Liver (tissue), 7 donors: ENCODE measurements at regions not wholly inside any gene's neighbourhood (a gene's known extent, or its start where the extent isn't known, plus 50 kb on each side); places are given as distances from the start of the nearest gene placed in this dataset.

Experiments used
- DNase-seq: peaks from one replicate; pipeline ENCODE4 v3.0.0-alpha.2; 2017; ENCODE audit warnings: low spot score
- H3K27ac ChIP-seq, 2 donors: one replicate each; pipeline ENCODE4 v1.7.0; 2013; ENCODE audit warnings: inconsistent platforms in 2 of 2, low read length in 2 of 2, control low read depth in 1 of 2, low read depth in 1 of 2, mild to moderate bottlenecking in 1 of 2
- H3K27me3 ChIP-seq, 4 donors: one replicate each; pipeline versions ENCODE4 v1.6.1 to v1.7.0; 2013; ENCODE audit warnings: low read length in 3 of 4, inconsistent platforms in 1 of 4, mild to moderate bottlenecking in 1 of 4, moderate library complexity in 1 of 4; ENCODE audit not compliant: control insufficient read depth in 4 of 4, insufficient read depth in 4 of 4
- H3K36me3 ChIP-seq, 4 donors: one replicate each; pipeline versions ENCODE4 v1.6.1 to v1.7.0; 2013; ENCODE audit warnings: low read length in 3 of 4, mild to moderate bottlenecking in 3 of 4, low read depth in 1 of 4, moderate library complexity in 1 of 4; ENCODE audit not compliant: control insufficient read depth in 4 of 4, insufficient read depth in 3 of 4
- H3K4me1 ChIP-seq, 4 donors: one replicate each; pipeline versions ENCODE4 v1.6.1 to v1.7.0; 2013; ENCODE audit warnings: low read length in 3 of 4, mild to moderate bottlenecking in 3 of 4, moderate library complexity in 1 of 4; ENCODE audit not compliant: control insufficient read depth in 4 of 4, insufficient read depth in 4 of 4
- H3K4me3 ChIP-seq, 3 donors: one replicate each; pipeline versions ENCODE4 v1.6.1 to v1.7.0; 2013; ENCODE audit warnings: low read length in 3 of 3, control low read depth in 1 of 3, low read depth in 1 of 3, mild to moderate bottlenecking in 1 of 3
- H3K9ac ChIP-seq, 2 donors: one replicate each; pipeline ENCODE4 v1.7.0; 2013; ENCODE audit warnings: low read length in 2 of 2, mild to moderate bottlenecking in 2 of 2, moderate library complexity in 2 of 2, control low read depth in 1 of 2, low read depth in 1 of 2
- H3K9me3 ChIP-seq, 4 donors: one replicate each; pipeline versions ENCODE4 v1.6.1 to v1.7.0; 2013; ENCODE audit warnings: low read length in 3 of 4; ENCODE audit not compliant: control insufficient read depth in 4 of 4
- FOXA1 ChIP-seq: IDR thresholded peaks from 2 replicates; pipeline ENCODE4 v1.6.1; 2016; ENCODE audit warnings: antibody characterized with exemption
- GABPA ChIP-seq, 2 donors: IDR thresholded peaks in 1 of 2; conservative IDR thresholded peaks in 1 of 2; 2 replicates each; pipeline ENCODE4 v1.6.1; 2016; ENCODE audit warnings: antibody characterized with exemption in 2 of 2, mild to moderate bottlenecking in 1 of 2, moderate library complexity in 1 of 2
- HNF4A ChIP-seq, 2 donors: conservative IDR thresholded peaks; 2 replicates each; pipeline ENCODE4 v1.6.1; 2016; ENCODE audit warnings: antibody characterized with exemption in 2 of 2, mild to moderate bottlenecking in 2 of 2
- JUND ChIP-seq, 2 donors: IDR thresholded peaks; 2 replicates each; pipeline ENCODE4 v1.6.1; 2016; ENCODE audit warnings: antibody characterized with exemption in 2 of 2
- MAX ChIP-seq: IDR thresholded peaks from 2 replicates; pipeline ENCODE4 v1.6.1; 2016; ENCODE audit warnings: antibody characterized with exemption
- NR2F2 ChIP-seq: IDR thresholded peaks from 2 replicates; pipeline ENCODE4 v1.6.1; 2016; ENCODE audit warnings: antibody characterized with exemption
- RXRA ChIP-seq, 2 donors: IDR thresholded peaks; 2 replicates each; pipeline ENCODE4 v1.6.1; 2017 to 2018; ENCODE audit warnings: antibody characterized with exemption in 2 of 2, mild to moderate bottlenecking in 1 of 2
- SP1 ChIP-seq: IDR thresholded peaks from 2 replicates; pipeline ENCODE4 v1.6.1; 2018; ENCODE audit warnings: antibody characterized with exemption, mild to moderate bottlenecking
- TAF1 ChIP-seq: conservative IDR thresholded peaks from 2 replicates; pipeline ENCODE4 v1.6.1; 2016; ENCODE audit warnings: antibody characterized with exemption, mild to moderate bottlenecking
- WGBS: extraction: QIAGEN DNeasy Blood & Tissue Kit; methylation state at CpG from one replicate; pipeline ENCODE4 v1.1.7; 2013; 5-methylcytosine and 5-hydroxymethylcytosine counted together
- TF ChIP-seq, protein P1 (sequence below): IDR thresholded peaks from 2 replicates; pipeline ENCODE4 v1.6.1; 2016; ENCODE audit warnings: antibody characterized with exemption
- donor health status: healthy.
- donor health status: healthy.
- donor health status: healthy.
- donor health status: healthy.

DNA sequence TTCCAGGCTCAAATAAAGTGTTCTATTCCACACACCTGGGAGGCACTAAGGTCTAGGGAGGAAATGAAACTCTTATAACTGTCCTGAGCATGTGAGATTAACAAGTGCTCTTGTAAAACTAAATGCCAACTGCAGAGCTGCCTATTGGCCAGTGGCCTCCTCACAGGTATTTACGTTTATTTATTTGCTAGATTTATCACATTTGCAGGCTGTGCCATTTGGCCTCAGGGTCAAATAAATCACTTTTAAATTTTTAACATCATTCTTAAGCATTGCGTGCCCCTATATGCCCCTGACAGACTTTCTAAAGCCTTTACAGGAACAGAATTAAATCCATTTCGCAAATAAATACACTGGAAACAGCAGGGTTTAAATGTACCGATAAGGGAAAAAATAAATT is 381.8 kb upstream of the NFE2L3 start:
- 73% methylated on average over 4 of the region's 4 CpGs for WGBS
- Histone ChIP-seq H3K9ac (no peak overlapping the region), H3K9me3 (no peaks in the 10 kb centered on the region), H3K27ac (no peak overlapping the region), H3K4me1 (no peaks in the 10 kb centered on the region), H3K4me3 (no peak overlapping the region), H3K36me3 (no peaks in the 10 kb centered on the region), H3K27me3 (no peaks in the 10 kb centered on the region)
- DNase-seq = no peak
- TF ChIP-seq JUND (IDR thresholded peaks at IDR 0.05) = no peak
- TF ChIP-seq, protein P1, sequence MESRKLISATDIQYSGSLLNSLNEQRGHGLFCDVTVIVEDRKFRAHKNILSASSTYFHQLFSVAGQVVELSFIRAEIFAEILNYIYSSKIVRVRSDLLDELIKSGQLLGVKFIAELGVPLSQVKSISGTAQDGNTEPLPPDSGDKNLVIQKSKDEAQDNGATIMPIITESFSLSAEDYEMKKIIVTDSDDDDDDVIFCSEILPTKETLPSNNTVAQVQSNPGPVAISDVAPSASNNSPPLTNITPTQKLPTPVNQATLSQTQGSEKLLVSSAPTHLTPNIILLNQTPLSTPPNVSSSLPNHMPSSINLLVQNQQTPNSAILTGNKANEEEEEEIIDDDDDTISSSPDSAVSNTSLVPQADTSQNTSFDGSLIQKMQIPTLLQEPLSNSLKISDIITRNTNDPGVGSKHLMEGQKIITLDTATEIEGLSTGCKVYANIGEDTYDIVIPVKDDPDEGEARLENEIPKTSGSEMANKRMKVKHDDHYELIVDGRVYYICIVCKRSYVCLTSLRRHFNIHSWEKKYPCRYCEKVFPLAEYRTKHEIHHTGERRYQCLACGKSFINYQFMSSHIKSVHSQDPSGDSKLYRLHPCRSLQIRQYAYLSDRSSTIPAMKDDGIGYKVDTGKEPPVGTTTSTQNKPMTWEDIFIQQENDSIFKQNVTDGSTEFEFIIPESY = no peak

GRCh38 chr7:25770670-25771069 is 381.3 kb upstream of the NFE2L3 start:
- H3K4me3 ChIP-seq = no peak overlapping the region

DNA sequence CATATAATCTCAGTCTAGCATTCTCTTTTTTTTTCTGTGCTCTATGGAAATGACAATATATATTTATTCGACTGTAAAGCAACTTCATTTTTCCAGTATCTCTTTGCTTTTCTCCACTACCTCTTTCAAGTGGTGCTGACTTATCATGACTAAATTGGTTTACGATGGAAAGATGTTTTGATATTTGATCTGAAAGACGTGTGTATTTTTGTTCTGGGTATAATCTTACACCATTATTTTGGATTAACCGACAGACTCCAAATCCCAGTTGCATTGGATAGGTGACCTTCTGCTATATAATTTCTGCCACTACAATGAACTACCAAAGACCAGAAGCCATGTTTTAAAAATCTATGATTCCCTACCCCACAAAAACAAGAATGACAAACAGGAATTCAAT is 380.5 kb upstream of the NFE2L3 start:
- WGBS = 83% methylated on average over 4 of the region's 4 CpGs
- Histone ChIP-seq H3K36me3 (no peaks in the 10 kb centered on the region), H3K9me3 (no peaks in the 10 kb centered on the region), H3K27me3 (no peaks in the 10 kb centered on the region), H3K4me3 (no peak overlapping the region), H3K4me1 (no peaks in the 10 kb centered on the region), H3K27ac (no peak overlapping the region), H3K9ac (no peak overlapping the region)
- TF ChIP-seq SP1 (no peak), TAF1 (no peak), NR2F2 (no peak), GABPA (IDR thresholded peaks at IDR 0.05 in 1 of 2, conservative IDR thresholded peaks at IDR 0.05 in 1 of 2) (no peak), MAX (no peak)
- TF ChIP-seq, protein P1 = no peak
- no peak for DNase-seq

More at GRCh38 chr7:25770670-25771069, 381.3 kb upstream of the NFE2L3 start:
- no peak for DNase-seq
- TF ChIP-seq FOXA1 = no peak
- no peak for TF ChIP-seq HNF4A (conservative IDR thresholded peaks at IDR 0.05)
- TF ChIP-seq JUND (IDR thresholded peaks at IDR 0.05) = no peak
- TF ChIP-seq NR2F2 = no peak
- no peaks in the 10 kb centered on the region for H3K27me3 ChIP-seq
- 83% methylated on average over 3 of the region's 3 CpGs for WGBS
- H3K4me1 ChIP-seq = no peaks in the 10 kb centered on the region
- no peaks in the 10 kb centered on the region for H3K9me3 ChIP-seq
- H3K9ac ChIP-seq = no peak overlapping the region
- H3K36me3 ChIP-seq = no peaks in the 10 kb centered on the region
- H3K27ac ChIP-seq = no peak overlapping the region

GRCh38 chr7:25772802-25773201 is 379.2 kb upstream of the NFE2L3 start:
- H3K4me3 ChIP-seq = no peak overlapping the region
- no peak overlapping the region for H3K27ac ChIP-seq
- no peaks in the 10 kb centered on the region for H3K9me3 ChIP-seq
- no peak overlapping the region for H3K9ac ChIP-seq
- no peak for TF ChIP-seq SP1
- no peak for TF ChIP-seq HNF4A (conservative IDR thresholded peaks at IDR 0.05)
- TF ChIP-seq RXRA (IDR thresholded peaks at IDR 0.05) = no peak
- no peaks in the 10 kb centered on the region for H3K36me3 ChIP-seq
- WGBS = 93% methylated on average over 4 of the region's 4 CpGs
- no peaks in the 10 kb centered on the region for H3K27me3 ChIP-seq
- H3K4me1 ChIP-seq = no peaks in the 10 kb centered on the region
- no peak for DNase-seq
